Psoas muscle (tissue), 7 donors: ENCODE measurements at regions not wholly inside any gene's neighbourhood (a gene's known extent, or its start where the extent isn't known, plus 50 kb on each side); places are given as distances from the start of the nearest gene placed in this dataset.

Experiments
- ATAC-seq, 4 donors: fragments of 200-7000 bp; cut with Tn5 transposase; one replicate each; pipeline ENCODE4 v1.9.1; 2020; ENCODE audit warnings: moderate library complexity in 3 of 4, mild to moderate bottlenecking in 2 of 4
- DNase-seq, 2 donors: peaks; one replicate each; pipeline ENCODE4 v3.0.0-alpha.2; 2020
- H3K27ac ChIP-seq: fragments of 200-600 bp; one replicate; pipeline ENCODE4 v1.8.0; 2022
- H3K27me3 ChIP-seq, 3 donors: fragments of 200-600 bp in 1 of 3; one replicate each; pipeline versions ENCODE4 v1.6.1 to v1.8.0; 2013 to 2022; ENCODE audit warnings: low read length in 2 of 3, mild to moderate bottlenecking in 2 of 3, moderate library complexity in 1 of 3; ENCODE audit not compliant: insufficient read depth in 3 of 3
- H3K36me3 ChIP-seq, 2 donors: fragments of 200-600 bp in 1 of 2; one replicate each; pipeline versions ENCODE4 v1.6.1 to v1.8.0; 2013 to 2022; ENCODE audit warnings: low read depth in 1 of 2, mild to moderate bottlenecking in 1 of 2, moderate library complexity in 1 of 2; ENCODE audit not compliant: insufficient read depth in 1 of 2
- H3K4me1 ChIP-seq: fragments of 200-600 bp; one replicate; pipeline ENCODE4 v1.8.0; 2022
- H3K4me3 ChIP-seq: fragments of 200-600 bp; one replicate; pipeline ENCODE4 v1.8.0; 2022; ENCODE audit warnings: mild to moderate bottlenecking
- H3K9me3 ChIP-seq: fragments of 200-600 bp; one replicate; pipeline ENCODE4 v1.8.0; 2022
- WGBS, 3 donors: extraction: QIAGEN DNeasy Blood & Tissue Kit; methylation state at CpG; one replicate each; pipeline versions ENCODE4 v1.1.6 to v1.1.7; 2013; 5-methylcytosine and 5-hydroxymethylcytosine counted together
- intact Hi-C, 2 donors: fragments of 100-400 bp; cut with DNase I; formaldehyde crosslinking; loops; one replicate each; pipeline versions ENCODE4 v1.11.0 to v1.14.2; 2022
- TF ChIP-seq, protein P1 (sequence below): fragments of 200-600 bp; IDR thresholded peaks from one replicate; pipeline ENCODE4 v1.8.0; 2022; ENCODE audit warnings: antibody characterized with exemption
- donor health status: healthy with polysubstance abuse.
- donor health status: DM: no; HTN: no; CAD: no; lungs with moderate emphysema.
- donor health status: Bipolar disorder and iron deficiency.
- donor health status: healthy.
- donor health status: DM: yes; HTN: yes; CAD: no.
- donor health status: DM: no; HTN: no; CAD: no.
- donor health status: DM: yes; HTN: yes; CAD: no.

DNA sequence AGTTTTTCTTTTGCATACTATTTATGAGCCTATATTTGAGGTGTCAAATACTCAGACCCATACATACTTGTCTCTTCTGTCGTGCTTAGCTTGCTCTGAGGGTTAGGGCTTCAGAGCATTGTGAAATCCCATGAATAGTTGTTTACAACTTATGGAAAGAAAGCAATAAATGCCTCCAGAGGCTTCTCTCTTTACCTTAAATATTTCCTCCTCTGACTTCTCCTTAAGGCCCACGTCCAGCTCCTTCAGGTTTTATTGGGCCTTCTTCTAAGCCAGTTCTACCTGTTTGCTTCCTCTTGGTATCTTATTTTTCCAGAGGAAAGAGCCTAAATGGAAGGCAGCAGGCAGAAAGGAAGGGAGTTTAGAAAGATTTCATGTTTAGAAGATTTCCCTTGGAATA is 218.6 kb downstream of the SPTSSA start:
- Histone ChIP-seq H3K9me3 (no peaks in the 10 kb centered on the region), H3K36me3 (no peaks in the 10 kb centered on the region), H3K27me3 (no peaks in the 10 kb centered on the region), H3K4me3 (no peak overlapping the region), H3K27ac (no peak overlapping the region), H3K4me1 (peaks cover 4% of the 10 kb centered on the region)
- DNase-seq, result no peak
- TF ChIP-seq, protein P1, sequence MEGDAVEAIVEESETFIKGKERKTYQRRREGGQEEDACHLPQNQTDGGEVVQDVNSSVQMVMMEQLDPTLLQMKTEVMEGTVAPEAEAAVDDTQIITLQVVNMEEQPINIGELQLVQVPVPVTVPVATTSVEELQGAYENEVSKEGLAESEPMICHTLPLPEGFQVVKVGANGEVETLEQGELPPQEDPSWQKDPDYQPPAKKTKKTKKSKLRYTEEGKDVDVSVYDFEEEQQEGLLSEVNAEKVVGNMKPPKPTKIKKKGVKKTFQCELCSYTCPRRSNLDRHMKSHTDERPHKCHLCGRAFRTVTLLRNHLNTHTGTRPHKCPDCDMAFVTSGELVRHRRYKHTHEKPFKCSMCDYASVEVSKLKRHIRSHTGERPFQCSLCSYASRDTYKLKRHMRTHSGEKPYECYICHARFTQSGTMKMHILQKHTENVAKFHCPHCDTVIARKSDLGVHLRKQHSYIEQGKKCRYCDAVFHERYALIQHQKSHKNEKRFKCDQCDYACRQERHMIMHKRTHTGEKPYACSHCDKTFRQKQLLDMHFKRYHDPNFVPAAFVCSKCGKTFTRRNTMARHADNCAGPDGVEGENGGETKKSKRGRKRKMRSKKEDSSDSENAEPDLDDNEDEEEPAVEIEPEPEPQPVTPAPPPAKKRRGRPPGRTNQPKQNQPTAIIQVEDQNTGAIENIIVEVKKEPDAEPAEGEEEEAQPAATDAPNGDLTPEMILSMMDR, result no peak
- no peak for ATAC-seq
- intact Hi-C loops, result no loop called here
- WGBS, 3 donors, result 56 to 74% (median 71%) methylated on average over 2 of the region's 2 CpGs

DNA sequence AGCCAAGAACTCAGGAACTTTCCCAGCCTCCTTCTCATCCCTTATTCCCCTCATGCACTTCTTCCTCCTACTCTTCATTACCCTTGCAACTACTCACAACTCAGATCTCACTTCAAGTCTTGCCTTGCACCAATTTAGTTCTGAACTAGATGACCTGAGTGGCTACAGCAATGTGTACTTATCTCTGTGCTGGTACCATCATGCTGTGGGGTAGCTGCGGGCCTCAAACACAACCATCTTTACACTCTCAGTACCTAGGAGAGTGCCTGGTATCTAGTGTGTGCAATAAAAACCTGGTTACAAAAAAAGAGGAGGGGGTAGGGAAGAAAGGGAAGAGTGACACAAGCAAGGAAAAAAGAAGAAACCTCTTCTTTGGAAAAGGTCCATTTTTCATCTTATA is 219.0 kb downstream of the SPTSSA start:
- no peak for DNase-seq
- ATAC-seq, result no peak
- H3K27ac ChIP-seq, result no peak overlapping the region
- TF ChIP-seq, protein P1, result no peak
- no peaks in the 10 kb centered on the region for H3K36me3 ChIP-seq
- H3K4me3 ChIP-seq, result no peak overlapping the region
- WGBS, 3 donors, result 83 to 94% (median 83%) methylated on average over 1 of the region's 1 CpG
- H3K9me3 ChIP-seq, result no peaks in the 10 kb centered on the region
- H3K4me1 ChIP-seq, result peaks cover 4% of the 10 kb centered on the region
- intact Hi-C loops, result no loop called here
- H3K27me3 ChIP-seq, result no peaks in the 10 kb centered on the region

- no peaks in the 10 kb centered on the region for H3K9me3 ChIP-seq
- no peak for DNase-seq
- no peak for ATAC-seq
- no peaks in the 10 kb centered on the region for H3K27me3 ChIP-seq
- no peaks in the 10 kb centered on the region for H3K36me3 ChIP-seq
- intact Hi-C loops, result no loop called here
- H3K4me1 ChIP-seq, result peaks cover 8% of the 10 kb centered on the region
- no peak overlapping the region for H3K27ac ChIP-seq
- WGBS, 3 donors, result 78 to 89% (median 84%) methylated on average over 3 of the region's 3 CpGs
- TF ChIP-seq, protein P1, result no peak
- no peak overlapping the region for H3K4me3 ChIP-seq
Measured at GRCh38 chr14:34241185-34241711, 220.8 kb downstream of the SPTSSA start.

- H3K4me1 ChIP-seq, result peaks cover 23% of the 10 kb centered on the region
- no peak for DNase-seq
- 91 to 92% (median 92%) methylated on average over 6 of the region's 6 CpGs for WGBS, 3 donors
- H3K9me3 ChIP-seq, result no peaks in the 10 kb centered on the region
- TF ChIP-seq, protein P1, result no peak
- H3K27ac ChIP-seq, result no peak overlapping the region
- intact Hi-C loops, result no loop called here
- no peaks in the 10 kb centered on the region for H3K36me3 ChIP-seq
- H3K4me3 ChIP-seq, result no peak overlapping the region
- ATAC-seq, result no peak
- no peaks in the 10 kb centered on the region for H3K27me3 ChIP-seq
Measured at GRCh38 chr14:34238610-34239009, 223.4 kb downstream of the SPTSSA start.

DNA sequence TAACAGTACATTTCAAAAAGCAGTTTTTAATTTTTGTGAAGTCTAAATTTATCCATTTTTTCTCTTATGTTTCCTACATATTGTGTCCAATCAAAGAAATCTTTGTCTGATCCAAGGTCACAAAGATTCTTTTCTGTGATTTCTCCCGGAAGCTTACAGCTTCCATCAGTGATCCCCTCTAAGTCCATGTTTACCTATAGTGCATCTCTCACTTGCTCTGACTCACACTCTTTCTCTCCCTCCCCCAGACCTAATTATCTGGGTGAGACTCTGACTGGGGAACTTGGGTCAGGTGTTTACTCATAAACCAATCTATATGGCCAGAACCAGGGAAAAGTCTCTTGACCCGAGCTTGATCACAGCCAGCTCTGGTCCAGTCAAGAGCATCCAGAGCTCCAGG is 224.4 kb downstream of the SPTSSA start:
- Histone ChIP-seq H3K4me3 (no peak overlapping the region), H3K9me3 (no peaks in the 10 kb centered on the region), H3K36me3 (no peaks in the 10 kb centered on the region), H3K27me3 (no peaks in the 10 kb centered on the region), H3K4me1 (peaks cover 31% of the 10 kb centered on the region), H3K27ac (no peak overlapping the region)
- DNase-seq (no peak), ATAC-seq (no peak)
- intact Hi-C loops, result no loop called here
- TF ChIP-seq, protein P1, result no peak
- WGBS, 3 donors, result 92 to 98% (median 93%) methylated on average over 2 of the region's 2 CpGs
